Mucosa of descending colon (tissue), 3 donors: ENCODE measurements at regions not wholly inside any gene's neighbourhood (a gene's known extent, or its start where the extent isn't known, plus 50 kb on each side); places are given as distances from the start of the nearest gene placed in this dataset.

Experiments used
- ATAC-seq: fragments of 200-7000 bp; cut with Tn5 transposase; one replicate; pipeline ENCODE4 v1.9.1; 2020; ENCODE audit warnings: mild to moderate bottlenecking, moderate library complexity
- DNase-seq, 3 donors: peaks; one replicate each; pipeline ENCODE4 v3.0.0-alpha.2; 2020
- H3K36me3 ChIP-seq: fragments of 200-600 bp; one replicate; pipeline ENCODE4 v1.8.0; 2021; ENCODE audit warnings: low read depth, mild to moderate bottlenecking
- H3K4me1 ChIP-seq: fragments of 200-600 bp; one replicate; pipeline ENCODE4 v1.8.0; 2021; ENCODE audit warnings: low read depth, mild to moderate bottlenecking
- H3K4me3 ChIP-seq: fragments of 200-600 bp; one replicate; pipeline ENCODE4 v1.8.0; 2021; ENCODE audit warnings: mild to moderate bottlenecking
- H3K9me3 ChIP-seq: fragments of 200-600 bp; one replicate; pipeline ENCODE4 v1.8.0; 2021; ENCODE audit warnings: mild to moderate bottlenecking
- intact Hi-C, 2 donors: fragments of 100-400 bp; cut with DNase I in 1 of 2; cut with micrococcal nuclease in 1 of 2; formaldehyde crosslinking; loops; one replicate each; pipeline versions ENCODE4 v1.11.0 to v1.11.1; 2022; cut with DNase I, micrococcal nuclease
- TF ChIP-seq, protein P1 (sequence below): fragments of 200-600 bp; IDR thresholded peaks from one replicate; pipeline ENCODE4 v1.8.0; 2022; ENCODE audit warnings: antibody characterized with exemption, mild to moderate bottlenecking
- donor health status: DM: no; HTN: no; CAD: no; lungs with moderate emphysema.
- donor health status: DM: no; HTN: no; CAD: no.
- donor health status: DM: no; HTN: yes; CAD: no.

DNA sequence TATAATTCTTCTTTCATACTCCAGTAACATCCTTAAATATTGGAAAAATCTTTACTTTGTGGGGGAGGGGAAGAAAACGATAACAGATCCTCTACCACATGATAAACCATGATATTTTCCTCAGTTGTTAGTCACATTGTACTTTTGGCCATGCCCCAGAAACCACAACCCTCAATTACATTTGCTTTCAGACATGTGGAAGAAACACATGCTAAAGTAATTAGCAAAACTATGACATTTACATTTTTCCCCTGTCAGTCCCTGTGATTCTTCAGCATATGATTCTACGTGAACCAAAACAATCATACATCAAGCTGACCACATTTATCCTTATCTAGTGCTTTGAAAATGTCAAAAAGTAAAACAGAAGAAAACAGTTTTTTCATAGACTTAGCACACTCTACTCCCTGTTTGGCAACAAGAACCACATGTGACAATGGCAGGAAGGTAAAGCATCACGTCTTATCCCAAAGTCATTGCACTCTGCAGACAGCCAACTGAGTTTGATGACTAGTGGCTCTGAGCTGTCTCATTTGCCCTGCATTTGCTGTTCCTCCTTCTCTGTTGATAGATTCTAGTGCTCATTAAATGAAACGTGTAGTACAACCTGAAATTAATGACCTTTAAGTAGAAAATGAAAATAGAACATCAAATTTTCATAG is 505.8 kb upstream of the MARCKS start:
- no peak for DNase-seq
- peaks cover 6% of the 10 kb centered on the region for H3K4me1 ChIP-seq
- TF ChIP-seq, protein P1, sequence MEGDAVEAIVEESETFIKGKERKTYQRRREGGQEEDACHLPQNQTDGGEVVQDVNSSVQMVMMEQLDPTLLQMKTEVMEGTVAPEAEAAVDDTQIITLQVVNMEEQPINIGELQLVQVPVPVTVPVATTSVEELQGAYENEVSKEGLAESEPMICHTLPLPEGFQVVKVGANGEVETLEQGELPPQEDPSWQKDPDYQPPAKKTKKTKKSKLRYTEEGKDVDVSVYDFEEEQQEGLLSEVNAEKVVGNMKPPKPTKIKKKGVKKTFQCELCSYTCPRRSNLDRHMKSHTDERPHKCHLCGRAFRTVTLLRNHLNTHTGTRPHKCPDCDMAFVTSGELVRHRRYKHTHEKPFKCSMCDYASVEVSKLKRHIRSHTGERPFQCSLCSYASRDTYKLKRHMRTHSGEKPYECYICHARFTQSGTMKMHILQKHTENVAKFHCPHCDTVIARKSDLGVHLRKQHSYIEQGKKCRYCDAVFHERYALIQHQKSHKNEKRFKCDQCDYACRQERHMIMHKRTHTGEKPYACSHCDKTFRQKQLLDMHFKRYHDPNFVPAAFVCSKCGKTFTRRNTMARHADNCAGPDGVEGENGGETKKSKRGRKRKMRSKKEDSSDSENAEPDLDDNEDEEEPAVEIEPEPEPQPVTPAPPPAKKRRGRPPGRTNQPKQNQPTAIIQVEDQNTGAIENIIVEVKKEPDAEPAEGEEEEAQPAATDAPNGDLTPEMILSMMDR: no peak
- no peaks in the 10 kb centered on the region for H3K9me3 ChIP-seq
- no peak for ATAC-seq
- intact Hi-C loops: no loop called here
- no peak overlapping the region for H3K4me3 ChIP-seq
- no peaks in the 10 kb centered on the region for H3K36me3 ChIP-seq

DNA sequence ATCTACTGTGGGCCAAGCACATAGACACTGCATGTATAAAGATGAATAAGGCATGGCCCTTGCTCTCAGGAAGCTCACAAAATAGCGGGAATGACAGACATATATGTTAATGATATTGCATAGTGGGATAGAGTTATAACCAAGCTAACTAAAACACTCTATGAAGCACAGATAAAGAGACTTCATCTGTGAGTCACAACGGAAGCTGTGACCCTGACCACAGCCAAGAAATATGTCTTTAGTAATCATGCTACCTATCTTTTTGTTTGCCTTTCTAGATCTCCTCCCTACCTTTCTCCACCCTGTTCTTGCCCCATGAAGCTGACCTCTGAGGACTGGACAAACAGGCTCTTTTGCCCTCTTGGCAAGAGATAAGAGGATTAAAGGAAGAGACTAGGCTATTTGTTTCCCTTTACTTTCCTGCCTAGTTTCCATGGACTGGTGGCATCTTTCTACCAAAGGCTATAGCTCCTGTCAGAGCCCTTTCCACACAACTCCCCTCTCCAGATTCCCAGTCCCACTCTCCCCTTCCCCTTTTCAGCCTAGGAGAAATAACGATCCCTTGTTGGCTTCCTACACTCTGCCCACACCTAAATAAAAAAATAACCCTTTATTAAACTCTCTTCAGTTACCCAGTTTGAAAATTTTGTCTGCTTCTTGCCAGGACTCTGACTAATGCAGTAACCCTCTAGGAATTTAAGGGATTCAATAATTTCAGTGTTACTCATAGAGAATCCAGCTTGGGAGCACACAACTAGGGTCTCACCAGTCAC is 504.9 kb upstream of the MARCKS start:
- peaks cover 6% of the 10 kb centered on the region for H3K4me1 ChIP-seq
- TF ChIP-seq, protein P1: no peak
- intact Hi-C loops: no loop called here
- DNase-seq (peak in 1 of 3 donors; percentile 26), ATAC-seq (peak; percentile 92)
- no peaks in the 10 kb centered on the region for H3K9me3 ChIP-seq
- H3K36me3 ChIP-seq: no peaks in the 10 kb centered on the region
- no peak overlapping the region for H3K4me3 ChIP-seq

DNA sequence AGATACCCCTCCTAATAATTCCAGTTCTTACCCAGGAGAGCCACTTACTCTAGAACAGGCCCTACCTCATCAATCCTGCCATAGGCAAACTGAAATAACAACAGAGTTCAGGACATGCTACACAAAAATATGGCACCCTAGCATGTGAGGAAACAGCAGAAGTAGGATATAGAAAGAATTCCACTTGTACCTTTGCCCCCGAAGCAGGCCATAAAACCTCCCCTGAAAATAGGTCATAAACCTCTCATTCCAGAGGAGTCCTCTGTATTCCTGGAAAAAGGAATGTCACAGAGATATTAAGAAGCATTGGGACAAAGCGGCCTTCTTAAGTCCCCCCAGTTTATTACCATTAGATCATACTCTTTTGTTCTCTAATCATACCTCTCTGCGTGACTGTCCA is 504.3 kb upstream of the MARCKS start:
- DNase-seq (peak in 1 of 3 donors; percentile 34), ATAC-seq (peak; percentile 74)
- H3K4me3 ChIP-seq: no peak overlapping the region
- intact Hi-C loops: no loop called here
- TF ChIP-seq, protein P1: no peak
- H3K4me1 ChIP-seq: peaks cover 6% of the 10 kb centered on the region
- no peaks in the 10 kb centered on the region for H3K9me3 ChIP-seq
- H3K36me3 ChIP-seq: no peaks in the 10 kb centered on the region

DNA sequence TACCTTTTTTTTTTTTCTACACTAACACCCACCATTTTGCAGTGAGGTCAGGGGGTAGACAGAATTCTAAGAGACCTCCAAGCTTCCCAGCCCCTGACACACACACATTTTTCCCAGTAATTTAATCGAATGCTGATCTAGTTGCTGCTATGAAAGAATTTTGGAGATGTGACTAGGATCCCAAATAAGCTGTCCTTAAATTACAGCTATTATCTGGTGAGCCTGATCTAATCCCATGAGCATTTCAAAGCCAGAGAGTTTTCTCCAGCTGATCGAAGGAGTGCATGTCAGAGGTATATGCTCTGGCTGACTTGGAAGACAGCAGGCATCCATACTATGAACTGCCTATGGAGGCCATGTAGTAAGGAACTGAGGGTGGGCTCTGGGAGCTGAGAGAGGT is 503.8 kb upstream of the MARCKS start:
- Histone ChIP-seq H3K36me3 (no peaks in the 10 kb centered on the region), H3K4me3 (no peak overlapping the region), H3K4me1 (peaks cover 6% of the 10 kb centered on the region), H3K9me3 (no peaks in the 10 kb centered on the region)
- TF ChIP-seq, protein P1: no peak
- intact Hi-C loops: no loop called here
- ATAC-seq (no peak), DNase-seq (no peak)

DNA sequence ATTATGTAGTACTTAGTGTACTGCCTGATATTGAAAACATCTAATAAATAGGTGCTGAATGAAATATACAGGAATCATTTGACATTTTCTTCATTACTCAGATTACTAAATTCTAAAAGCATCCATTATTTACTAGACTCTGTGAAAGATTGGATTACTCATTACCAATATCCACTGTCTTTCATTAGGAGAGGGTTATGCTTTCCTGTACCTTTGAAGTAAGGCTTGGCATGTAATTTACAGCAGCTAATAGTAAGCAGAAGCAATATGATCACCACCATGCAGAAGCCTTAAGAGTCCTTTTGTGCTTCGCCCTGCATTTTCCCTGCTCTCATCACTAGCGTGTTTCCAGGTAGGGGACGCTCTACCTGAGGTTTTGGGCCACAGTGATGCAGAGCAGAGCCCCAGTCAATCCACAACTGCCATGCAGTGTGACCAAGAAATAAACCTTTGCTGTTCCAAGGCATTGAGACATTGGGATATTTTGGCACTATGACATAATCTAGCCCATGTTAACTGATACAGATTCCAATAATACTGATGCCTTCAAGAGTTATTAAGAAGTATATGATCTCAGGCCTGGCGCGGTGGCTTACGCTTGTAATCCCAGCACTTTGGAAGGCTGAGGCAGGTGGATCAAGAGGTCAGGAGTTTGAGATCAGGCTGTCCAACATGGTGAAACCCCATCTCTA is 502.8 kb upstream of the MARCKS start:
- ATAC-seq (no peak), DNase-seq (no peak)
- Histone ChIP-seq H3K4me3 (no peak overlapping the region), H3K9me3 (no peaks in the 10 kb centered on the region), H3K4me1 (peaks cover 6% of the 10 kb centered on the region), H3K36me3 (no peaks in the 10 kb centered on the region)
- intact Hi-C loops: no loop called here
- TF ChIP-seq, protein P1: no peak
